NT2/D1 (cell line): ENCODE measurements at regions not wholly inside any gene's neighbourhood (a gene's known extent, or its start where the extent isn't known, plus 50 kb on each side); places are given as distances from the start of the nearest gene placed in this dataset.
"Not testable (repeated sequence)": the region's sequence is repeated elsewhere in the genome, so short reads cannot be mapped to it uniquely, and the experiment has no call there.

Experiments used
- DNase-seq: peaks from one replicate; pipeline ENCODE4 v3.0.0-alpha.2; 2011; ENCODE audit warnings: low read depth, low spot score
- H3K27me3 ChIP-seq: 2 replicates; pipeline ENCODE4 v1.6.0; 2011; ENCODE audit warnings: mild to moderate bottlenecking; ENCODE audit not compliant: insufficient read length, insufficient read depth
- H3K36me3 ChIP-seq: 2 replicates; pipeline ENCODE4 v1.6.1; 2011; ENCODE audit warnings: mild to moderate bottlenecking, low read length, mixed read lengths; ENCODE audit not compliant: insufficient read depth, insufficient read length
- H3K4me1 ChIP-seq: 2 replicates; pipeline ENCODE4 v1.5.1; 2011; ENCODE audit not compliant: insufficient read depth, insufficient read length
- H3K4me3 ChIP-seq: 2 replicates; pipeline ENCODE4 v1.5.1; 2011; ENCODE audit warnings: low read depth; ENCODE audit not compliant: insufficient read length
- H3K9ac ChIP-seq: 2 replicates; pipeline ENCODE4 v1.6.0; 2011; ENCODE audit warnings: low read depth; ENCODE audit not compliant: insufficient read length
- H3K9me3 ChIP-seq: 2 replicates; pipeline ENCODE4 v1.5.1; 2011; ENCODE audit warnings: mild to moderate bottlenecking, low read length; ENCODE audit not compliant: insufficient read depth
- SUZ12 ChIP-seq: IDR thresholded peaks from 2 replicates; pipeline ENCODE4 v1.6.1; 2011; ENCODE audit not compliant: insufficient read length, insufficient read depth; ENCODE audit errors: extremely low read depth
- YY1 ChIP-seq: IDR thresholded peaks from 2 replicates; pipeline ENCODE4 v1.6.1; 2011; ENCODE audit not compliant: insufficient read length, insufficient read depth
- ZNF274 ChIP-seq: IDR thresholded peaks from 2 replicates; pipeline ENCODE4 v1.6.1; 2011; ENCODE audit warnings: mild to moderate bottlenecking, low read depth, low read length

GRCh38 chr10:71084061-71084817, 128.1 kb upstream of the UNC5B start:
- Histone ChIP-seq H3K9me3 (no peaks in the 10 kb centered on the region), H3K9ac (no peak overlapping the region), H3K27me3 (peaks cover 10% of the 10 kb centered on the region), H3K36me3 (no peaks in the 10 kb centered on the region), H3K4me3 (no peak overlapping the region), H3K4me1 (peaks cover 2% of the 10 kb centered on the region)
- DNase-seq, result no peak
- TF ChIP-seq YY1 (no peak), ZNF274 (no peak), SUZ12 (no peak)

- H3K27me3 ChIP-seq, result peaks cover 7% of the 10 kb centered on the region
- no peak for TF ChIP-seq ZNF274
- no peak for TF ChIP-seq SUZ12
- TF ChIP-seq YY1, result no peak
- no peak overlapping the region for H3K9ac ChIP-seq
- no peaks in the 10 kb centered on the region for H3K36me3 ChIP-seq
- H3K9me3 ChIP-seq, result no peaks in the 10 kb centered on the region
- peaks cover 2% of the 10 kb centered on the region for H3K4me1 ChIP-seq
- DNase-seq, result no peak
- H3K4me3 ChIP-seq, result no peak overlapping the region
Measured at GRCh38 chr10:71084818-71085126, 127.6 kb upstream of the UNC5B start.

GRCh38 chr10:71085689-71086438, 126.5 kb upstream of the UNC5B start:
- TF ChIP-seq YY1 (no peak), SUZ12 (no peak), ZNF274 (no peak)
- H3K4me1 ChIP-seq, result peaks cover 2% of the 10 kb centered on the region
- H3K9me3 ChIP-seq, result no peaks in the 10 kb centered on the region
- H3K4me3 ChIP-seq, result no peak overlapping the region
- no peaks in the 10 kb centered on the region for H3K36me3 ChIP-seq
- DNase-seq, result peak; percentile 51
- H3K27me3 ChIP-seq, result peaks cover 7% of the 10 kb centered on the region
- no peak overlapping the region for H3K9ac ChIP-seq

DNA sequence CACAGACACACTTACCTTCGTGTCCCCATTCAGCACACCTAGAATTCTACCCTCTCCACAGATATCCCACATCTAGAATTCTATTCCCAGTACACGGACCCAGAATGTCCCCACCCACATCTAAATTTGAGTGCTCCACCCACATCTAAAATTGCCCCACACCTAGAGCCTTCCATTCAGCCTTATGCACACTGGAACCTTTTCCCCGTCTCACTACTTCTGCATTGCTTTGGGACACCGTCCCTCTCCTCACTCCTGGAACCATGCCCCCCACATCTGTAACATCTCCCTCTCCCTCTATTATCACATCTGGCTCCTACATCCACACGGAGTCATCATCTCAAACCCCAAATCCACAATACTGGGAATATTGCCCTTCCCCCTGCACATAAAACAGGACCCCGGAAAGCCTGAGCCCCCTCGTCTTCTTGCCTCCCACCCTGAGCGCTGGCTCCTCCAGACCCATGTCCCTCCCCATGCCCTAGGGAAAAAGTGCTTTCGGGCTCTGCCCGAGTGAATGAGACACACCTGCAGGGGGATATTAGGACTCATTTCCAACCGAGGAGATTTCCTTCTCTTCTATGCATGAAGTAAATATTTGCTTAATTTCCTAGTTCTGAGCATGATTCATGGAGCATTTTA, 125.8 kb upstream of the UNC5B start:
- Histone ChIP-seq H3K27me3 (peaks cover 3% of the 10 kb centered on the region), H3K9me3 (no peaks in the 10 kb centered on the region), H3K9ac (no peak overlapping the region), H3K36me3 (no peaks in the 10 kb centered on the region), H3K4me1 (peaks cover 2% of the 10 kb centered on the region), H3K4me3 (no peak overlapping the region)
- DNase-seq, result no peak
- TF ChIP-seq ZNF274 (no peak), YY1 (no peak), SUZ12 (no peak)

DNA sequence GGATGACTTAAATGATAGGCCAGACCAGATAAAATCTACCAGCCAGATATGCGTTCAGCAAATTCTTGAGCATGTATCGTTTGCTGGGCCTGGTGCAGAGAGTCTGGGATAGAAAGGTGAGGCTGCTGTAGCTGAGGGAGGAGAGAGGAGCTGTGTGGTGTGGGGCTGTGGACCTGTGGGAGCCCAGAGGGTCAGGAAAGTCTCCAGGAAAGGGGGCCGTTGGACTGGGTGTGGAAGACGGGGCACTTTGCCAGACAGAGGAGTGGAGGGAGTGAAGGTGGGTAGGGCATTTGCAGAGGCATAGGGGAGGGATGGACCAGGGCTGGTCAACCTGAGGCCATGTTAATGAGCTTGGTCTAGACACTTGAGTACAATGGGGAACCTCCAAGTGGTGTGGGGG, 124.7 kb upstream of the UNC5B start:
- H3K36me3 ChIP-seq, result no peaks in the 10 kb centered on the region
- TF ChIP-seq SUZ12 (no peak), ZNF274 (no peak), YY1 (no peak)
- H3K4me3 ChIP-seq, result no peak overlapping the region
- no peak for DNase-seq
- H3K9ac ChIP-seq, result no peak overlapping the region
- peaks cover 3% of the 10 kb centered on the region for H3K27me3 ChIP-seq
- H3K9me3 ChIP-seq, result no peaks in the 10 kb centered on the region
- peaks cover 4% of the 10 kb centered on the region for H3K4me1 ChIP-seq

DNA sequence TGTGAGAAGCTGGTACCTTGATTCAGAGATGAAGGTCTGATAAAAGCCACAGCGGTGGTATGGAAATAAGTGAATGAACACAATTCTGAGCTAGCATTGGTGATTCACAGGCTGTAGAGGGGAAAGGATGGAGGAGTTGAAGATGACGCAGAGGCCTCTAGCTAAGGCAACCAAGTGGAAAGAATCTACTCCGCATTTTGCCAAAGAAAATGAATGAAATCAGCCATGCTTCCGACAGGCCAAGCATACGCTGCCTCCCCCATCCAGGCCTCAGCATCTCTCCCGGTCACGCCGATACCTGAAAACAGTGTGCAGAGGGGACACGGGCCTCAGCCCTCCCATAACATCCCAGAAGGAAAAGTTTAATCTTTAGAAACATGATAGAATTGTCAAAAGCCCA, 124.3 kb upstream of the UNC5B start:
- Histone ChIP-seq H3K4me3 (no peak overlapping the region), H3K9ac (no peak overlapping the region), H3K4me1 (peaks cover 8% of the 10 kb centered on the region), H3K27me3 (peaks cover 3% of the 10 kb centered on the region), H3K36me3 (no peaks in the 10 kb centered on the region), H3K9me3 (no peaks in the 10 kb centered on the region)
- no peak for TF ChIP-seq YY1
- TF ChIP-seq ZNF274, result no peak
- TF ChIP-seq SUZ12, result no peak
- no peak for DNase-seq

- peaks cover 10% of the 10 kb centered on the region for H3K4me1 ChIP-seq
- not testable (repeated sequence) for H3K9ac ChIP-seq, H3K36me3 ChIP-seq, H3K4me3 ChIP-seq, DNase-seq, H3K9me3 ChIP-seq, H3K27me3 ChIP-seq
Measured at GRCh38 chr10:71088578-71088977, 123.8 kb upstream of the UNC5B start.
